22Rv1 (cell line): ENCODE measurements at regions not wholly inside any gene's neighbourhood (a gene's known extent, or its start where the extent isn't known, plus 50 kb on each side); places are given as distances from the start of the nearest gene placed in this dataset.

Experiments
- H3K27ac ChIP-seq: fragments of 450-650 bp; 2 replicates; pipeline ENCODE4 v1.5.1; 2017
- ZFX ChIP-seq: fragments of 450-650 bp; IDR thresholded peaks from 2 replicates; pipeline ENCODE4 v1.6.1; 2017; ENCODE audit warnings: antibody characterized with exemption, borderline replicate concordance
- TF ChIP-seq, protein P1 (sequence below): fragments of 450-650 bp; IDR thresholded peaks from 2 replicates; pipeline ENCODE4 v1.5.1; 2017; ENCODE audit warnings: mild to moderate bottlenecking

DNA sequence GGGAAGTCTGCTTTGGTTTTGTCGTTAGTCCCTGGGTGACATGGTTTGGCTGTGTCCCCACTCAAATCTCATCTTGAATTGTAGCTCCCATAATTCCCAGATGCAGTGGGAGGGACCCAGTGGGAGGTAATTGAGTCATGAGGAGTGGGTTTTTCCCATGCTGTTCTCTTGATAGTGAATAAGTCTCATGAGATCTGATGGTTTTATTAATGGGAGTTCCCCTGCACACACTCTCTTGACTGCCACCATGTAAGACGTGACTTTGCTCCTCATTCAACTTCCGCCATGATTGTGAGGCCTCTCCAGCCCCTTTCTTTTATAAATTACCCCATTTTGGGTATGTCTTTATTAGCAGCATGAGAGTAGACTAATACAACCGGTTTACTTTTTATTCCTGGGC is 405.8 kb upstream of the ID2 start:
- no peak for TF ChIP-seq ZFX
- TF ChIP-seq, protein P1, sequence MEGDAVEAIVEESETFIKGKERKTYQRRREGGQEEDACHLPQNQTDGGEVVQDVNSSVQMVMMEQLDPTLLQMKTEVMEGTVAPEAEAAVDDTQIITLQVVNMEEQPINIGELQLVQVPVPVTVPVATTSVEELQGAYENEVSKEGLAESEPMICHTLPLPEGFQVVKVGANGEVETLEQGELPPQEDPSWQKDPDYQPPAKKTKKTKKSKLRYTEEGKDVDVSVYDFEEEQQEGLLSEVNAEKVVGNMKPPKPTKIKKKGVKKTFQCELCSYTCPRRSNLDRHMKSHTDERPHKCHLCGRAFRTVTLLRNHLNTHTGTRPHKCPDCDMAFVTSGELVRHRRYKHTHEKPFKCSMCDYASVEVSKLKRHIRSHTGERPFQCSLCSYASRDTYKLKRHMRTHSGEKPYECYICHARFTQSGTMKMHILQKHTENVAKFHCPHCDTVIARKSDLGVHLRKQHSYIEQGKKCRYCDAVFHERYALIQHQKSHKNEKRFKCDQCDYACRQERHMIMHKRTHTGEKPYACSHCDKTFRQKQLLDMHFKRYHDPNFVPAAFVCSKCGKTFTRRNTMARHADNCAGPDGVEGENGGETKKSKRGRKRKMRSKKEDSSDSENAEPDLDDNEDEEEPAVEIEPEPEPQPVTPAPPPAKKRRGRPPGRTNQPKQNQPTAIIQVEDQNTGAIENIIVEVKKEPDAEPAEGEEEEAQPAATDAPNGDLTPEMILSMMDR: no peak
- H3K27ac ChIP-seq: no peak overlapping the region

DNA sequence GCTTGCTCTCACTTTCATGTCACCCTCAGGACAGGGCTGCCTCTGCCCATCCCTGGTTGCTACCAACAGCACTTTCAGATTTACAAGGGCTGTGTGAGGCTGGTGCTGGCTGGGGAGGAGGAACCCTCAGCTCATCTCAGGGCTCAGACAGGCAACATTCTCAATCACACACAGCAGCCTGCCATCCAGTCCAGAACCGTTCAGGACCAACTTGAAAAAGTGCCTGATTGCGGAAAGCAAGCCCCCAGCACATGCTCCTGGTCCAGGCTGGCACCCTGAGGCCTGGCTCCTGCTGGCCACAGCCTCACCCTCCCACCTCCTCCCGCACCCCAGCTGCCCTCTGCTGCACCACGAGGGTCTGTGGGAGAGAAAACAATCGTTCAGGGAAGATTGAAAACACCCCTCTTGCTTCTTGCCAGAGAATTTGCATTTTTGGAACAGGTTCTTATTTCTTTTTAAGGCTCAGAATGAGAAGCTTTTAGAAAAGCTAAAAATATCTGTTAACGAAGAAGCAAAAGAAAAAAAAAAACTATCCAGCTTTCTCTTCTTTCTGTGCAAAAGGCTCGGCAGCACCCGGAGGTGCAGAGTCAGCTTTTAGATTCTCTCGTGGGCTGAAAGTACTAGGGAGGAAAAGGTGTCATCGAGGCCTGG is 403.8 kb upstream of the ID2 start:
- TF ChIP-seq, protein P1: no peak
- TF ChIP-seq ZFX: no peak
- no peak overlapping the region for H3K27ac ChIP-seq

DNA sequence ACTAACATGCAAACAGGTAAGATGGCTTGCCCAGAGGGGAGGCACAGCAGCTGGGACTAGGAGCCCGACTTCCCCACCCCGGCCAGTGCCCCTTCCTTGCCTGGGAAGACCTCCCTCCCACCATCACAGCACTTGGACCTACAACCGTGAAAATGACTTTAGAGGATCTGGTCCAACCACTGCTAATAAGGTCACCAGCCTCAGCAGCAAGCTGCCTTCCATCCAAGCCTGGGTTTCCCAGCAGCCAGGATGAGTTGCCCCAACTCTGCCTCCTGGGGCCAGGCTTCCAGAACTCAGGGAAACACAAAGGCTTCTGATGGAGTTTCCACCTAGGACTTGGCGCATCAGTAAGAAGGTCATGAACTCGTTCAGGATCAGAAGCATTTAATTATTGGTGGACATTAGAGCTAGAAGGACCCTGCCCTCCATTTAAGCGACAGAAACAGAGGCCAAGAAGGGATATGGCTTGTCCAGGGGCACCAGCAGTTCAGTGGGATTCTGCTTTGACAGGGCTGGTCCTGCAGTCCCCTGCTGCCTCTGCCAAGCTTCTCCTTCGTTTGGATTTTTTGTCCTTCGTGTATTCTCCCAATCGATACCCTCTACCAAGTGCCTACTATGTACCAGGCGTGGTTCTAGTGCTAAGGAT is 403.0 kb upstream of the ID2 start:
- H3K27ac ChIP-seq: no peak overlapping the region
- TF ChIP-seq ZFX: no peak
- TF ChIP-seq, protein P1: no peak

DNA sequence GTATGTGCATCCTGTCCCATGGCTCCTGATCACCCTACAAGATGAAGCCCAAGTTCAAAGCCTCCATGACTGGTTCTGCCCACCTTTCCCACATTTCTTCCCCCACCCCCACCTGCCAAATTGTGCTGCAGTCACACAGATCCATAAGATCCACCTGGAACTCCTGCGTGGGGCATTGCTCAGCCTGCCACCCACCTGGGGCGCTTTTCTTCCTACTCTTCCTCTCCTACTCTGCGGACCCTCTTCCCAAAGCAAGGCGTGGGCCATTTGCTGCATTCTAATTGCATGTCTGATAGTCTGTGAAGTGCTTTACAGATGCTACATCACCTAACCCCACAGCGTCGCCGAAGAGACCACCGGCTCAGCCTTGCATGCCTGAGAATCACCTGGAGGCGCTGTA is 402.4 kb upstream of the ID2 start:
- no peak for TF ChIP-seq ZFX
- TF ChIP-seq, protein P1: no peak
- no peak overlapping the region for H3K27ac ChIP-seq

DNA sequence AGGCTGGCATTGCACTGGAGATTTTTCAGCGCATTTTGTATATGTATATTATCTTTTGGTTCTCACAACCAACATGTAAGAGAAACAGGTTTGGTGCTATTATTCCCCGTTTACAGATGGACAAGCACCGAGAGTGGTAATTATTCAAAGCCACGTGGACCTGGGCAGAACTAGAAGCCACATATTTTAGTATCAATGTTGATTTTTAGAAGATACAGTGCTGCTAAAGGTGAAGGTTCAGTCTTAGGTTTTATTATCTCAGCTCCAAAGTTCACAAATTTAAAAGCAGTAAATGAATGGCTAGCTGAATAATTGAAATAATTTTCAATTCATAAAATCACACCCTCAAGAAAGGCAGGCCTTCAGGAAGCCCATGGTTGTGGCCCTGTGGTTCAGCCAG is 400.6 kb upstream of the ID2 start:
- TF ChIP-seq, protein P1: no peak
- TF ChIP-seq ZFX: no peak
- no peak overlapping the region for H3K27ac ChIP-seq

DNA sequence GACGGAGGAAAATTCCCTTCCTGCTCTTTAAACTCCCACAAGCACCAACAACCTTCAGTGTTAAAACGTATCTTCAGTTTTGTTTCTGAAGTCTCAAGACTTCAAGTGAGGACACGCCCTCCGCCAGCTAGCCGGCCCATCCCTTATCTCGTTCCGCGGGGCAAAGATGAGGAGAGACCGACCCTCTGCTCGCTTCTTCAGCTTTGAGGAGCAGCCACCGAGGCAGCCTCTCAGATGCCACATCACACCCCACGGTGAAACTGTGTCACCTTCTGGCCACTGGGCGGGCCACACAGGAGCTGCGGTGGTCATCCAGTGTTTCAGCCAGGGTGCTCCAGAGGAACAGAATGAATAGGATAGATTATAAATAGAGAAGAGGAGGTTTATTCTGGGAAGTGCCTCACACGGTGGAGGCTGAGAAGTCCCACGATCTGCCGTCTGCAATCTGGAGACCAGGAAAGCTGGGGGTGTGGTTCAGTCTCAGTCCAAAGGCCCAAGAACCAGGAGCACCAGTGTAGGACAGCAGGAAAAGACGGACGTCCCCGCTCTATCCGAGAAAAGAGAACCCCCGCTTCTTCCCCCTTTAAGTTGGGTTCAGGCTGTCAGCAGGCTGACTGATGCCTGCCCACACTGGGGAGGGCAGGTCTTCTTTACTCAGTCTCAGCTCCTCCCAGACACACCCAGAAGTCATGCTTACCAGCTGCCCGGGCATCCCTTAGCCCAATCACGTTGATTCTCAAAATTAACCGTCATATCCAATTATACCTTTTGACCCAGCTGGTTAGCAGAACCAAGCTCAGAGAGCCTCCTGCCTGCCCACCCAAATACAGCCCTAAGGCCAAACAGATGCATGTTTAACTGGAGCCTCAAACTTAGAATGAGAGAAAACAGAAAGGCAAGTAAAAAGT is 399.7 kb upstream of the ID2 start:
- TF ChIP-seq, protein P1: no peak
- no peak for TF ChIP-seq ZFX
- H3K27ac ChIP-seq: no peak overlapping the region
